ENCODE measurements at regions not wholly inside any gene's neighbourhood (a gene's known extent, or its start where the extent isn't known, plus 50 kb on each side); places are given as distances from the start of the nearest gene placed in this dataset.

DNA sequence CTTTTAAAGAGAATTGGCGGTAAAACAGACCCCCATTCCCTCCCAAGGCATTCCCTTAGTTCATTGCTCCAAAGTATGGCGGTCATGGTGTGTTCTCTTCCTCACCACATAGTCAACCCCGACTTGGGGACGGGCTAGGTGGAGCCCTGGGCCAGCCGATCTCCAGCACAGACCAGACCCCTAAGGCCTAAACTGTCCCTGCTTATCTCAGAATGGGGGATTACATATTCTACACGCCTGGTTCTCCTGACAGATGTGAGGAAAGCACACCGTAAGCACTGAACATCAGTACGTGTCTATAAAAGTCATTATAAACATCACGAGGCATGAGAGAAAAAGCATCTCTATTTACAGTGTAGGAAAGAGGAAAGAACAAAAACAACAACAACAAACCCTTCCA is 244.5 kb upstream of the STT3B start (continued):
- TF ChIP-seq, protein P1, sequence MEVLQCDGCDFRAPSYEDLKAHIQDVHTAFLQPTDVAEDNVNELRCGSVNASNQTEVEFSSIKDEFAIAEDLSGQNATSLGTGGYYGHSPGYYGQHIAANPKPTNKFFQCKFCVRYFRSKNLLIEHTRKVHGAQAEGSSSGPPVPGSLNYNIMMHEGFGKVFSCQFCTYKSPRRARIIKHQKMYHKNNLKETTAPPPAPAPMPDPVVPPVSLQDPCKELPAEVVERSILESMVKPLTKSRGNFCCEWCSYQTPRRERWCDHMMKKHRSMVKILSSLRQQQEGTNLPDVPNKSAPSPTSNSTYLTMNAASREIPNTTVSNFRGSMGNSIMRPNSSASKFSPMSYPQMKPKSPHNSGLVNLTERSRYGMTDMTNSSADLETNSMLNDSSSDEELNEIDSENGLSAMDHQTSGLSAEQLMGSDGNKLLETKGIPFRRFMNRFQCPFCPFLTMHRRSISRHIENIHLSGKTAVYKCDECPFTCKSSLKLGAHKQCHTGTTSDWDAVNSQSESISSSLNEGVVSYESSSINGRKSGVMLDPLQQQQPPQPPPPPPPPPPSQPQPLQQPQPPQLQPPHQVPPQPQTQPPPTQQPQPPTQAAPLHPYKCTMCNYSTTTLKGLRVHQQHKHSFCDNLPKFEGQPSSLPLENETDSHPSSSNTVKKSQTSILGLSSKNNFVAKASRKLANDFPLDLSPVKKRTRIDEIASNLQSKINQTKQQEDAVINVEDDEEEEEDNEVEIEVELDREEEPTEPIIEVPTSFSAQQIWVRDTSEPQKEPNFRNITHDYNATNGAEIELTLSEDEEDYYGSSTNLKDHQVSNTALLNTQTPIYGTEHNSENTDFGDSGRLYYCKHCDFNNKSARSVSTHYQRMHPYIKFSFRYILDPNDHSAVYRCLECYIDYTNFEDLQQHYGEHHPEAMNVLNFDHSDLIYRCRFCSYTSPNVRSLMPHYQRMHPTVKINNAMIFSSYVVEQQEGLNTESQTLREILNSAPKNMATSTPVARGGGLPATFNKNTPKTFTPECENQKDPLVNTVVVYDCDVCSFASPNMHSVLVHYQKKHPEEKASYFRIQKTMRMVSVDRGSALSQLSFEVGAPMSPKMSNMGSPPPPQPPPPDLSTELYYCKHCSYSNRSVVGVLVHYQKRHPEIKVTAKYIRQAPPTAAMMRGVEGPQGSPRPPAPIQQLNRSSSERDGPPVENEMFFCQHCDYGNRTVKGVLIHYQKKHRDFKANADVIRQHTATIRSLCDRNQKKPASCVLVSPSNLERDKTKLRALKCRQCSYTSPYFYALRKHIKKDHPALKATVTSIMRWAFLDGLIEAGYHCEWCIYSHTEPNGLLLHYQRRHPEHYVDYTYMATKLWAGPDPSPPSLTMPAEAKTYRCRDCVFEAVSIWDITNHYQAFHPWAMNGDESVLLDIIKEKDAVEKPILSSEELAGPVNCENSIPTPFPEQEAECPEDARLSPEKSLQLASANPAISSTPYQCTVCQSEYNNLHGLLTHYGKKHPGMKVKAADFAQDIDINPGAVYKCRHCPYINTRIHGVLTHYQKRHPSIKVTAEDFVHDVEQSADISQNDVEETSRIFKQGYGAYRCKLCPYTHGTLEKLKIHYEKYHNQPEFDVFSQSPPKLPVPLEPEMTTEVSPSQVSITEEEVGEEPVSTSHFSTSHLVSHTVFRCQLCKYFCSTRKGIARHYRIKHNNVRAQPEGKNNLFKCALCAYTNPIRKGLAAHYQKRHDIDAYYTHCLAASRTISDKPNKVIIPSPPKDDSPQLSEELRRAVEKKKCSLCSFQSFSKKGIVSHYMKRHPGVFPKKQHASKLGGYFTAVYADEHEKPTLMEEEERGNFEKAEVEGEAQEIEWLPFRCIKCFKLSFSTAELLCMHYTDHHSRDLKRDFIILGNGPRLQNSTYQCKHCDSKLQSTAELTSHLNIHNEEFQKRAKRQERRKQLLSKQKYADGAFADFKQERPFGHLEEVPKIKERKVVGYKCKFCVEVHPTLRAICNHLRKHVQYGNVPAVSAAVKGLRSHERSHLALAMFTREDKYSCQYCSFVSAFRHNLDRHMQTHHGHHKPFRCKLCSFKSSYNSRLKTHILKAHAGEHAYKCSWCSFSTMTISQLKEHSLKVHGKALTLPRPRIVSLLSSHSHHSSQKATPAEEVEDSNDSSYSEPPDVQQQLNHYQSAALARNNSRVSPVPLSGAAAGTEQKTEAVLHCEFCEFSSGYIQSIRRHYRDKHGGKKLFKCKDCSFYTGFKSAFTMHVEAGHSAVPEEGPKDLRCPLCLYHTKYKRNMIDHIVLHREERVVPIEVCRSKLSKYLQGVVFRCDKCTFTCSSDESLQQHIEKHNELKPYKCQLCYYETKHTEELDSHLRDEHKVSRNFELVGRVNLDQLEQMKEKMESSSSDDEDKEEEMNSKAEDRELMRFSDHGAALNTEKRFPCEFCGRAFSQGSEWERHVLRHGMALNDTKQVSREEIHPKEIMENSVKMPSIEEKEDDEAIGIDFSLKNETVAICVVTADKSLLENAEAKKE (CRISPR knock-in tag; IDR thresholded peaks at IDR 0.05) = no peak
- TF ChIP-seq NANOG (IDR thresholded peaks at IDR 0.05; ENCODE audit: borderline replicate concordance) (no peak), EZH2phosphoT487 (IDR thresholded peaks at IDR 0.05; ENCODE audit: unreplicated experiment) (no peak), STAT1 (IDR thresholded peaks at IDR 0.05; ENCODE audit: unreplicated experiment) (no peak), CREB1 (CRISPR knock-in tag; IDR thresholded peaks at IDR 0.05; ENCODE audit: low read depth) (no peak), EZH2 (IDR thresholded peaks at IDR 0.05; ENCODE audit: low read depth, unreplicated experiment) (no peak), ZNF114 (CRISPR knock-in tag; IDR thresholded peaks at IDR 0.05) (no peak)
- TF ChIP-seq, protein P2, sequence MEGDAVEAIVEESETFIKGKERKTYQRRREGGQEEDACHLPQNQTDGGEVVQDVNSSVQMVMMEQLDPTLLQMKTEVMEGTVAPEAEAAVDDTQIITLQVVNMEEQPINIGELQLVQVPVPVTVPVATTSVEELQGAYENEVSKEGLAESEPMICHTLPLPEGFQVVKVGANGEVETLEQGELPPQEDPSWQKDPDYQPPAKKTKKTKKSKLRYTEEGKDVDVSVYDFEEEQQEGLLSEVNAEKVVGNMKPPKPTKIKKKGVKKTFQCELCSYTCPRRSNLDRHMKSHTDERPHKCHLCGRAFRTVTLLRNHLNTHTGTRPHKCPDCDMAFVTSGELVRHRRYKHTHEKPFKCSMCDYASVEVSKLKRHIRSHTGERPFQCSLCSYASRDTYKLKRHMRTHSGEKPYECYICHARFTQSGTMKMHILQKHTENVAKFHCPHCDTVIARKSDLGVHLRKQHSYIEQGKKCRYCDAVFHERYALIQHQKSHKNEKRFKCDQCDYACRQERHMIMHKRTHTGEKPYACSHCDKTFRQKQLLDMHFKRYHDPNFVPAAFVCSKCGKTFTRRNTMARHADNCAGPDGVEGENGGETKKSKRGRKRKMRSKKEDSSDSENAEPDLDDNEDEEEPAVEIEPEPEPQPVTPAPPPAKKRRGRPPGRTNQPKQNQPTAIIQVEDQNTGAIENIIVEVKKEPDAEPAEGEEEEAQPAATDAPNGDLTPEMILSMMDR (conservative IDR thresholded peaks at IDR 0.05; ENCODE audit: low read depth in 2 of 2) = no peak
- TF ChIP-seq, protein P3, sequence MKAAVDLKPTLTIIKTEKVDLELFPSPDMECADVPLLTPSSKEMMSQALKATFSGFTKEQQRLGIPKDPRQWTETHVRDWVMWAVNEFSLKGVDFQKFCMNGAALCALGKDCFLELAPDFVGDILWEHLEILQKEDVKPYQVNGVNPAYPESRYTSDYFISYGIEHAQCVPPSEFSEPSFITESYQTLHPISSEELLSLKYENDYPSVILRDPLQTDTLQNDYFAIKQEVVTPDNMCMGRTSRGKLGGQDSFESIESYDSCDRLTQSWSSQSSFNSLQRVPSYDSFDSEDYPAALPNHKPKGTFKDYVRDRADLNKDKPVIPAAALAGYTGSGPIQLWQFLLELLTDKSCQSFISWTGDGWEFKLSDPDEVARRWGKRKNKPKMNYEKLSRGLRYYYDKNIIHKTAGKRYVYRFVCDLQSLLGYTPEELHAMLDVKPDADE (IDR thresholded peaks at IDR 0.05) = no peak
